ENCODE measurements at regions not wholly inside any gene's neighbourhood (a gene's known extent, or its start where the extent isn't known, plus 50 kb on each side); places are given as distances from the start of the nearest gene placed in this dataset.

DNA sequence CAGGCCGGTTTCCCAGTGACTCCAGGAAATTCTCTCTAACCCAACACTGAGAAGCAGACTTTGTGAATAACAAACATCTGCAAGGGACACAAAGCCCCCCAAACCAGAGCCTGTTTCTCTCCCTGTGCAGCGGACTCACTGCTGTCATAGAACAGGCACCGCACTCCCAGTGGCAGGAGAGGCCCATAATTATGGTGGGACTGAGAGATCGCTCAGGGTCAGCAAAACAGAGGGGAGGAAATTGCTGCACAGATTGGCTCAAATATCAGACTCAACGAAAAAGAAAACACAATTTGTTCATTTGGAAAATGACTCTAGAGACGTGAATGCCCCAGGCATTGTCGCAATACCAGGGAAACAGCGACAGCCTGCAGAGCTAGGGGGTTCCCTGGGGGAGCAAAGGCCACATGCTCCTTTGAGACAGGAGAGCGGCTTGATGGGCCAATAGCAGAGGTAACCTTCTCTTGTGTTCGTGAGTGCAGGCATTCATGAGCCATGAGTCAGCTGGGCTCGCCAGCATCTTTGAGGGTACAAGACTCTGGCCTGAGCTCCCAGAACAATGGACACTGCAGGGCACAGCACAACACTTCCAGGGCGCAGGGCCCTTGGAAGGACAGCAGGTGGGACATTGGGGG, 143.3 kb upstream of the KLHL29 start:
- no peak for FAIRE-seq

DNA sequence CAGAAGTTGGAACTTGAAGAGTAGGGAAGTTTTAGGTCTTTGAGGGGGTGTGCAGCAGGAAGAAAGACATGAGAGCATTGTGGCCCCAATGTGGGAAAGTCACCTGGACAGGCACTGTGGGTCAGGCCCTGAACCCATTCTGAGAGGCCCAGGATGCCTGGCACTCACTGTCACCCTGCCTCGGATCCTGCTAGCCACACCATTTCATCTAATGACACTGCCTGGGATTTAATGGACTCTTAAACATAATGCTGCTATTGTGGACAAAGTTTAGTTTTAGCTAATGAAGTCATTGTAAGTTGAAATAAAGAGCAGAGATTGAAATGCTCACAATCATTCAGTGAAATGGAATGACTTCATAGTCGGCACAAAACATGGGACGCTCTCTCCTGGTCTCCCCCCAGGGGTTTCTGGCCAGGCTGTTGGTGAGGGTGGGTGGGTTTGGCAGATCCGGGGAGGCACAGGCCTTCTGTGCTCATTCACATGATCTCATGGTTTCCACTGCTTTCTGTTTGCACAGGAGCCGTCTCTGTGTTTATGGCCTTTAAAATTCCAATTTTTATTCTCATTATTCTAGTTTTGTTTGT, 141.8 kb upstream of the KLHL29 start:
- FAIRE-seq = no peak

DNA sequence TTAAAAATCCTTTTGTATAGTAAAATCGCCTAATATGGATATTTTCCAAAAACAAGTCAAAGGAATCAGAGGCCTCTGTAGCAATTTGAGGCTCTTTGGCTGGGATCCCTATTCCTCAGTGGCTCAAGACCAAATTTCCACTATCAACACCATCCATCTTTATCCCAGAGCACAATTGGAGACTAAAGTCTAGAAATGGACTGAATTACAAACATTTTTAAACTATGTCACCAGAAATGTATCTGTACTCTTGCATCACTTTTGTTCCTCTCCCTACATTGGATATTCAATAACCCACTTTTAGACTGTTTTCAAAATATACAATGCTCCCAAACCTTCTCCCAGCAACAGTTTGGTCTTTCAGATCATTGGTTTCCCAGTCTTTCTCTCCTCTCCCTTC, 140.4 kb upstream of the KLHL29 start:
- FAIRE-seq = no peak

DNA sequence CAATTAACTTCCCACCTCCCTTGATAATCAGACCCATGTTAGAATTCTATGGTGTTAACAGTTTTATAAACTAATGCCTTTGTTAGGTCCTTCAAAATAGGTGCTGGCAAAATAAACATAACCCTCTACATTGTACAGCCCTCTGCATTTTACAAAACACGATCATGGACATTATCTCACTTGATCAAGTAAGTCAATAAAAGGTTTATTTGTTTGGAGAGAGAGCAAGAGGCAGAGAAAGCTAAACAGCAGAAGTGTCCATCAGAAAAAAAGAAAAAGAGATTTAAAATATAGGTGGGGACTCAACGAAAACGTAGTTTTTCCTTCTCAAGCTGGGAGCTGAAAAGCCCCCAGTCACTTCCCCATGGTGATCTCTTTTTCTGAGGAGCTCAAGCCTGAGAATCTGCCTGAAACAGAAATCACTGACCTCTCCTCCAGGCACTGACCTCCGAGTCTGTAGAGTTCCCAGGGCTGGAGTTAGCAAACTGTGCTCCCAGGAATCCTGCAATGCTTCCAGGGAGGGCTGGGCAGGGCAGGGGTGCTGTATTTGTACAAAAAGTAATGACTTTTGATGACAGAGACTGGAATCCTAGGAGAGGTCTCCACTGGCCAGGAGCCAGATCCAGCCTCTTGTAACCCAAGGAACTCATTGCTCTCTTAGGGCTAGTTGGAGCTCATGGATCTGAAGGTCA, 137.8 kb upstream of the KLHL29 start:
- FAIRE-seq = no peak

DNA sequence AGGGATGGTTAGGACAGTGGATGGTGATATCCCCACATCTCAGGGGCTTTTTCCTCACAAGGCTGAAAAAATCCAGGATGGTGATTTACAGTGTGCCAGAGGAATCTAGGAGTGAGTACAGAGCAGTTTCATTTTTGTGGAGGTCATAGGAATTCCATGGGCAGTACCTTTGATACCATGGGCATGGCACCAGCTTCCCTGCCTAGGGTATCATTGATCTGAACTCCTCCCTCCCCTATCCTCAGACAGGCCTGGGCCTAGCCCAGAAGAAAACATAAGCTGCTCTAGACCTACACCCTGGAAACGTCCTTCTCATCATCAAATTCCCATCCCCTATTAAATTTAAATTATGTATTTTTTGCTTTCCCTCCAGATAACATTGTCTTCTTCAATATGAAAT, 136.3 kb upstream of the KLHL29 start:
- no peak for FAIRE-seq

DNA sequence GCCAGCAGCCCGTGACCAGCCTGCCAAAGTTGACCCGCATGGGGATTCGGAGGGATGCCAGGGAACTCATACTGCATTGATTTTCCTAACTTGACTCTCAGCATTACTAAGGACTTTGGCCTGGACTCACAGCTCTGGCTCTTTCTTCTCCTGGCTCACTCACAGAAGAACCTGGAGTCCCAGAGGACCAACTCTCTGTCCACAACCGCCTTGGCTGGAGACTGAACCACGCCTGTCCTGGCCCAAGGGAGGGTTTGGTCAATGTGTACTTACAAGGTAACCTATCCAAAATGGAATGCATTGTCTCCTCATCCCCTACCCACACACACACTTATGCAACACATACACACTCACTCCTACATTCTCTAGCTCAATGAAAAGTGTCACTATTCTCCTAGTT, 135.6 kb upstream of the KLHL29 start:
- FAIRE-seq = no peak

DNA sequence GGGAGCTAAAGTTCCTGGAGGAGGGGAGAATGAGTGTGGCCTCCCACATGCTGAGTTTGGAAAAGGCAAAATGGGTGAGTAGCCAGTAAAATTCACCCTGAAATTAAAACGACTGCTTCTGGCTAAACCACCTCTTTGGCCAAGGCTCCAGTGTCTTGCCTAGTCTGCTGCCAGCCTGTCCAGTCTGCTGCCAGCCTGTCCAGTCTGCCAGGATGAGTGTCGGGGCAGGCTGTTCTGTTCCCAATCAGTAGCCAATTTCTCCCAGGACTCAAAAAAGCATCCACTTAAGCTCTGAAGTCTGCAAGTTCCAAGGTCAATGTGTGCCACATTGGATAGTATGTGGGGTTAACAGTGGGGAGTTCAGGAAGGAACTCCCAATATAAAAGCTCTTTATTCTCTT, 134.6 kb upstream of the KLHL29 start:
- FAIRE-seq = no peak

DNA sequence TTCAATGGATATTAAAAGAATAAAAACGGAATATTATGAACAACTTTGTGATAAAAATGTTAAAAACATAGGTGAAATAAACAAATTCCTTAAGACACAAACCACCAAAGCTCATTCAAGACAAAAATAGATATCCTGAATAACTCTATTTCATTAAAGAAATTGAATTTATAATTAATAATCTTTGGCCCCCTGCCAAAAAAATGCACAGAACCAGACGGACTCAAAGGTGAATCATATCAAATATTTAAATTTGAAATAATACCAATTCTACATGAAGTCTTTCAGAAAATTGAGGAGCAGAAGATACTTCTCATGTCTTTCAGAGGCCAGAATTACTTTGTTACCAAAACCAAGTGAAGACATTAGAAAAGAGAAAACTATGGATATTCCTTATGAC, 128.3 kb upstream of the KLHL29 start:
- FAIRE-seq = no peak

DNA sequence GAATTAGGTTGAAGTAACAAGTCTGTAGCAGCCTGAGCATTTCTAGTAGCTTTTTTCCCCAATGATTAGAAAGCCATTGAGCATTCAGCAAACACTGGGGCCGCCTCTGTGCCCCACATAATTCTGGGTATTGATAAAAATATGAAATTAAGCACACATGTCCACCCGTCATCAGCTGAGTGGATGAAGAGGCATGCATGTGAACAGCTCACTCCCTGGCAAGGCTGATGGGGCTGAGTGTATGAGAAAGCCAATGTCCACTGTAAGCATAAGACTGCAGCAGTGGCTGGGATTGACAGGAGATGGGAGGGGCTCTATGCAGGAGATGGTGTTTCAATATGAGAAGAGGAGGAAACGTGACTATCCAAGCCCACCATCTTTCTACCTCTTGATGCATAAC, 124.4 kb upstream of the KLHL29 start:
- FAIRE-seq = no peak

DNA sequence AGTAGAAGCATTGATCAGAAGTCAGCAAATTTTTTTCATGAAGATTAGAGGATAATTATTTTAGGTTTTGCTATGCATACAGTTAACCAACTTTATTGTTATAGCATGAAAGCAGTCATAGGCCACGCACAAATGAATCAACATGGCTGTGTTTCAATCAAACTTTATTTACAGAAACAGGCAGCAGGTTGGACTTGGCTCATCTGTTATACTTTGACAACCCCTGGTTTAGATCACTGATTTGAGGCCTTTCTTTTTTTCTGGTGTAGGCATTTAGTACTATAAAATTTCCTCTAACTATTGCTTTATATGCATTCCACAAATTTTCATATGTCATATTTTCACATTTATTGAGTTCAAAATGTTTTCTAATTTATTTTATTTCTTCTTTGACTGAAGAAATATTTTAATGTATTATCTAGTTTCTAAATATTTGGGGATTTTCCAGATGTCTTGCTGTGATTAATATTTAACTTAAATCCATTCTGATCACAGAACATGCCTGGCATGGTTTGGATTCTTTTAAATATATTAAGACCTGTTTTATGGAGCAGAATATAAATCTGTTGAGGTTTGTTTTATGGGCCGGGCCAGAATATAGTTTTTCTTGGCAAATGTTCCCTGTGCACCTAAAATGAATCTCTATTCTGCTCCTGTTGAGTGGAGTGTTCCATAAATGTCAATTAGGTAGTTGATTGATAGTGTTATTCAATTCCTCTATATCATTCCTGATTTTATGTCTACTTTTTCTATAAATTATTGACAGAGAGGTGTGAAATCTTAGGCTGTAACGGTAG, 116.3 kb upstream of the KLHL29 start:
- FAIRE-seq = no peak

DNA sequence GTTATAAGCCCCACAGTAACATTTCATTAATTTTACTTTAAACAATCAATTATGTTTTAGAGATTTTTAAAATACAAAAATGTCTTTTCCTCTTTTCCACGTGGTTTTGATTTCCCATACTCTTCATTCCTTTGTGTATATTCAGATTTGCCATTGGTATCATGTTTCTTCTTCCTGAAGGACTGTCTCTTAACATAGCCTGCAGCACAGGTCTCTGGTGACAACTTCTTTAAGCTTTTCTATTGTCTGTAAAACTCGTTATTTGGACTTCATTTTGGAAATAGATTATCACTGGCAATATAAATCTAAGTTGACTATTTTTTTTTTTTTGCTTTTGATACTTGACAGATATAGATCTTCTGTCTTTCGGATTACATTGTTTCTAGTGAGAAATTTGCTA, 115.2 kb upstream of the KLHL29 start:
- no peak for FAIRE-seq

DNA sequence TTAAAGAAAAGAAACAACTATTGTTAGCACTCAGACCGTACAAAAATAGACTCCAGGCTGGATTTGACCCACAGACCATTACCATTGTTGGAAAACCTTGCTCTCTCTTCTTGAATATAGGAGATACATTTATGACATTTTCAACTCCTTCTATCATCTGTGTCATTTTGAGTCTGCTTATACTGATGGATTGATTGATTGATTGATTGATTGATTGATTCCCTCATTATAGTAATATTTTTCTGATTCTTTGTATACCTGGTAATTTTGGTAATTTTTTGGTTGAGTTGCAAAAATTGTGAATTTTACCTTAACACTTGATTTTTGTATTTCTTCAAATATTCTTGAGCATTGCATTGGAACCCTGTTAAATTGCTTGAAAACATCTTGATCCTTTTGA, 114.2 kb upstream of the KLHL29 start:
- FAIRE-seq = no peak

DNA sequence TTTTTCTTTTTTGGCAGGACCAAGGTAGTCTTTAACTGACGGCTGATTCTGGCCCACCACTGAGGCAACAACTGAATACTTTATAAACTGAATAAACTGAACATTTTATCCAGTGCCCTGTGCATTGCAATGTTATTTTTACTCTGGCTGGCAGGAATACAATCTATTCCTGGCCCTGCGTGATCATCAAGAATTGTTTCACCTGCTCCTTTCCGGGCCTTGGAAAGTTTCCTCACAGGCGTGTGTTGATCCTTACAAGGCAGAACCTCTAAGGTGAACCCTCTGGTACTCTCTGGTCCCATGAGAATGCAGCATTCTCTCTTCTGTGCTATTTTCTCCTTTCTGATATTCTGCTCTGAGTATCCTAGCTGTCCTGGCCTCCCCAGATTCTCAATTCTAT, 113.7 kb upstream of the KLHL29 start:
- no peak for FAIRE-seq

DNA sequence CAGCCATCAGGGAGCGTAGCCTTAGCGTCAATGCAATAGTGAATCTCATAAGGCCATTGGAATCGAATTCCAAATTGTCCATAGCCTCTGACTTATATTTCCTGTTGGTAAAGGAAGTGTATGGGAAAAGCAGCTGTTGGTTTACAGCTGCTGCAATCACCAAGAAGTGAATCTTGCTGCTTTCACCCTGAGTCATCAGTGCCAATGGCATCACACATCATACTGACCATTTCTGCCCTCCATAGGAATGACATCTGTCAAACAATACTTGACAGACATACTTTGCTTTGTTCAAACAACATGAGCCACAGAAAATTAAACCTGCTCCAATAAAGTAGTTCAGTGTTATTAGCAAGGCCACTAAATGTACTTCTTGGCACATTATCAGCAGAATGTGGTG, 111.2 kb upstream of the KLHL29 start:
- FAIRE-seq = no peak

DNA sequence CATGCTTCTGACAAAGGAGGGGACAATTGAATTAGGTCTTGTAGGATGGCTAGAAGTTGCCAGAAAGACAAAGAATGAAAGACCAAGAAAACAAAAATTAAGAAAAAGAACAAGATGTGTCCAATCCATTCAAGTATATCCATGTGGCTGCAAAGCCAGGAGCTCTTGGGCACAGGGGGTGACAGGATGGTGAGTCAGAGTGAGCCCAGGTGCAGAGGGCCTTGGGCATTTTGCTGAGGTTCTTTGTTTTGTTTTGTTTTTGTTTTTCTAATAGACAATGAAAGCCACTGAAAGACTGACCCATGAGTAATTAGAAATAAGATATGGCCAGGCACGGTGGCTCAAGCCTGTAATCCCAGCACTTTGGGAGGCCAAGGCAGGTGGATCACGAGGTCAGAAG, 104.6 kb upstream of the KLHL29 start:
- no peak for FAIRE-seq

DNA sequence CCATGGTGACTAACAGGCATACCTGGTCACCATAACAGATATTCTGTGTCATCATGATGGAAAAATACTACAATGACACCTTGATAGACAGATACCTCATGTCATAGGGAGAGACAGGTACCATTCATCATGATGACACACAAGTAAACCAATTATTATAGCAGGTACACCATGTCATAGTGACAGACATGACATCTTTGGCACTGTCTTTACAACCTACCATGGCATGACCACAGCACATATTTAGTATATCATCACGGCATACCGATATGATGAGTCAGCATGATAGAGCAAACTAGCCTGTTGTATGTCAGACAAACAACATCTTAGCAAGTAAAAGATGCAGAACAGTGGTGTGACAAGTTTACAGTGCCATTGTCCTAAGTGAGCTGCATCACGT, 101.3 kb upstream of the KLHL29 start:
- no peak for FAIRE-seq

DNA sequence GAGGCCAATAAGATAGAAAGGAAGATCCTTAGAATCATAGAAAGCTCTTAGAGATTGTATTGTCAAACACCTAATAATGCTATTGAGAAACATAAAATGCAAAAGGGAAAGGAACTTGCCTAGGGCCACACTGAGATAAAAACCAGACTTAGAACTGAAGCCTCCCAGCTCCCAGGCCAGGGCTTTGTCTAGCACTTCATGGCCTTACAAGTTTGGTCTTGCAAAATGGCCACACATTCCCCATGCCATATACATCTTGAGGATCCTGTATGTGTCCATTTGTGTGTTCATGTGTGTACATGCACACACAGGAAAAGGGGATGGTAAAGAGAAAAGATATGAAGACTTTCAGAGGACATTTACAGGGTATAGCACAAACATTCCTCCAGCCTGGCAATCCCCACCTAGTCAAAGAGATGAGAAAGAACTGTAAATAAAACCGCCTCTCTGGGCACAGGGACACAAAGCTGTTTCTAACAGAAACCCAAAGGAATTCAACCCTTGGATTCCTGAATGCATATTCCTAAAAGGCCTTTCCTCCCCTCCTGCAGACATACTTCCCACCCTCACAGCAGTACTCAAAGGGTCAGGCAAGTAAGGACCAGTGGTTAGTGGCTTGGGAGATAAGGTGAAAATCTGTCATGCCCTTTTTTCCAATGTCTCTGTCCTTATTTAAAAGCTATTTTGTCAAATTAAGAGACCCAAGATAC, 99.7 kb upstream of the KLHL29 start:
- FAIRE-seq = no peak

DNA sequence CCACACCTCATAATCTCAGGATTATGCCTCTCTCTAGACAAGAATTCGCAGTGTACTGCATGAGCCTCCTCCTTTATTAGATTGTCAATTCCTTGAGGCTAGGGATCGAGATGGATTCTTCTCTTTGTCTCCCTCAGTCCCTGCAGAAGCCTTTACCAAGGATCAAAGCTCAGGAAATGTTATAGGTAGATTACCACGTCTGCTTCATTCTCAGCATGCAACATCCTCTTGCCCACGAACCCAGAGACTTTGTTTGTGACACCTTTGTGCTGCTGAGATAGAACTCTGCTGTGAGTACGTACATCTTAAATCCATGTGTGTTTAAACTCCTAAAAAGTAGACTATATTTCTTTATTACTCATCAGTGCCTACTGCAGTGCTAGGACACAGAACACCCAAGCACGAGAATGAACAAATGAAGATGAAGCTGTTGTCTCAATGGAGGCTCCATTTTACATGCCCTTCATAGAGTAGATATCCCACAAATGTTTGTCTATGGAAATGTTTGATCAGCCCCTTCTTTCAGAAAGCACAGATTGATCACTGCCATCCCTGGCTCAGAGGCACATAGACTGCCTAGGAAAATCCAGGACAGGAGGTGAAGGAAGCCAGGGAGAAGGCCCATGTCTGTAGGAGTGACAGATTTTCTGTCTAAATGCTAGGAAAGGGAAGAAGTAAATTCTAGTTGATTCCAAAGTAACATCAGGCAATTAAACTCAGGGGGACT, 98.8 kb upstream of the KLHL29 start:
- FAIRE-seq = no peak

DNA sequence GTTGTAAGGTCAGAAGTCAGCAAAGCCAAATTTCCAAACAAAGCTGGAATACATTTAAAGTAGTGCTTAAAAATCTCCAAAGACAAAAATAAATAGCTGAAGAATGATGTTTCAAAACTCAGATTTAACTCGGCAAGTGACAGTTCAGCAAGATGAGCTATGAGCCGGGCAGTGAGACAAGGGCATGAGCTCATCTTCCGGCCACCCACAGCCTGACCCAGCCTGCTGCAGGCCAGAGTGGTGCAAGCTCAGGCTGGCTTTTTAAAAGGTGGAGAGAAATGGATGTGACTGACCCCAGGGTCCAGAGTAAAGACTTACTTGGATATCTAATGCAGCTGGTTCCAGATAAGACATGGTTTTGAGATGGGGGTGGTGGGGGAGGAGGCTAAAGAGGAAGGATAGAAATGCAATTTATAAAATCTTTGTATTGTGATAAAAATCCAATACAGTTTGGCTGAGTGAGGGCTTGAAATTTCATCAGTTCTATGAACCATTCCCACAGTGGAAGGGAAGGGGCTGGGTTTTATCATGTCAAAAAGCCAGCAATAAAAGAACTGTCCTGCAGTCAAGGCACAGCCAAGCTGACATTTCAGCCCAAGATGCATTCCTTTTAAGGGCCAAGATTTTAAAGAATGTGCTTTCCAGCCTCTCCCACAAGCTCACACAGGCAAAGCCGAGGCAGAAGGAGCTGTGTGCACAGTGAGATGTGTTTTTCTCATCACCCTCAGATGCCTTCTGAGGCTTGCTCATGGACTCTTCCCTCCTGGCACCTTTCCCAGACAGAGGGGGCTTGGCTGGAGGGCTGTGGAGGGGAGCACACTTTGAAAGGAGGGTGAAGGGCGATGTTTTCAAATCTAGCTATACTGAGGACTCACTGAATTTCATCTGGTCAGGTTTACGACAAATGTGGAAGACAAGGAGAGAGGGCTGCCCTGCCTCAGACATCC, 97.9 kb upstream of the KLHL29 start:
- FAIRE-seq = no peak

DNA sequence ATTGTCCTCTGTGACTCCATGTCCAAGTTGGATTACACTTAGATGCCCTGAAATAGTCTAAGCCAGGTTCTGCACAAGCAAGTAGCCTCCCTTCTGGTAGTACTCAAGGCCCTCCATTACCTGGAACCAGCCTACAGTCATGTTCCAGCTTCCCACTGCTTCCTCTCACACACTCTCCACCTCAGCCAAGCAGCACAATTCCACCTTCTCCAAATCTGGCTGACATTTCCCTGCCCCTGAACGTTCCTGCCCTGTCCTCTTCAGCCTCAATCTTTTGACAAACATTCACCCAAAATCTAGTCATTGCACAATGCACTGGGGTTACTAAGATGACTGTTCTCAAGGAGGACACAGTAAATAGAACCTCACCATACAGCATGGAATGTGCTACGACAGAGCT, 95.3 kb upstream of the KLHL29 start:
- FAIRE-seq = no peak

DNA sequence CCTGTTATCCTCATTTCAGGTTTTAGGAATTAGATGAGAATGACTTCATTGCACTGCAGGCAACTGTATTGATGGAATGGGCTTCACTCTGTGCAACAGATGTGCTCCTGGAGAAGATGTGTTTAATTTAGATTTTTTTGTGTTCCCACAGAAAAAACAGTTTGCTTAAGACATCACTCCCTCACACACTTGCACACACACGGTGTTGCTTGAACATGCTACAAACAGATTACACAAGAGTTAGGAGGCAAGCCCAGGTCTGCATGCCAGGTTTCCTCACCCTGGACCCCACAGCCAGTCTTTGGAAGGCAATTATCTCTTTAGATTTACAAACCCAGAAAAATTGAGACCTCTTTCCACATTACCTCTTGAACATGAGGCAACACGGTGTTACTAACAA, 93.7 kb upstream of the KLHL29 start:
- no peak for FAIRE-seq
